Activated naive CD4-positive, alpha-beta T cell treated with anti-CD3 and anti-CD28 coated beads, Interleukin-2, amount 50 U/mL, for 16 hours (primary cell): ENCODE measurements at regions not wholly inside any gene's neighbourhood (a gene's known extent, or its start where the extent isn't known, plus 50 kb on each side); places are given as distances from the start of the nearest gene placed in this dataset.
"Not testable (repeated sequence)": the region's sequence is repeated elsewhere in the genome, so short reads cannot be mapped to it uniquely, and the experiment has no call there.

Experiments used
- DNase-seq: peaks from one replicate; pipeline ENCODE4 v3.0.0-alpha.2; 2020

GRCh38 chr10:126722726-126723125 is 52.2 kb upstream of the C10orf90 start:
- DNase-seq, result no peak

- DNase-seq, result no peak
Observed at GRCh38 chr10:126723226-126723625, 52.7 kb upstream of the C10orf90 start.

- DNase-seq, result no peak
Observed at GRCh38 chr10:126729314-126729870, 58.9 kb upstream of the C10orf90 start.

- no peak for DNase-seq
Observed at GRCh38 chr10:126730856-126731609, 60.5 kb upstream of the C10orf90 start.

- DNase-seq, result no peak
Observed at GRCh38 chr10:126731610-126731990, 61.1 kb upstream of the C10orf90 start.

GRCh38 chr10:126732308-126732707 is 61.8 kb upstream of the C10orf90 start:
- DNase-seq, result no peak

- no peak for DNase-seq
Observed at GRCh38 chr10:126732868-126733267, 62.4 kb upstream of the C10orf90 start.

GRCh38 chr10:126734015-126734414 is 63.5 kb upstream of the C10orf90 start:
- no peak for DNase-seq

GRCh38 chr10:126734967-126735366 is 64.5 kb upstream of the C10orf90 start:
- no peak for DNase-seq

- no peak for DNase-seq
Observed at GRCh38 chr10:126736142-126736541, 65.6 kb upstream of the C10orf90 start.

GRCh38 chr10:126736727-126737126 is 66.2 kb upstream of the C10orf90 start:
- DNase-seq, result no peak

GRCh38 chr10:126738001-126738400 is 67.5 kb upstream of the C10orf90 start:
- DNase-seq, result no peak

GRCh38 chr10:126744571-126744970 is 74.1 kb upstream of the C10orf90 start:
- DNase-seq, result no peak

GRCh38 chr10:126749015-126749655 is 78.6 kb upstream of the C10orf90 start:
- DNase-seq, result peak; percentile 28

GRCh38 chr10:126754966-126755365 is 84.5 kb upstream of the C10orf90 start:
- no peak for DNase-seq

GRCh38 chr10:126758867-126759266 is 88.4 kb upstream of the C10orf90 start:
- no peak for DNase-seq

GRCh38 chr10:126759531-126759930 is 89.0 kb upstream of the C10orf90 start:
- DNase-seq, result no peak

- not testable (repeated sequence) for DNase-seq
Observed at GRCh38 chr10:126766646-126767045, 96.2 kb upstream of the C10orf90 start.

- DNase-seq, result no peak
Observed at GRCh38 chr10:126770809-126771208, 100.3 kb upstream of the C10orf90 start.

- no peak for DNase-seq
Observed at GRCh38 chr10:126776168-126776567, 105.7 kb upstream of the C10orf90 start.

GRCh38 chr10:126777714-126778113 is 107.2 kb upstream of the C10orf90 start:
- no peak for DNase-seq

- no peak for DNase-seq
Observed at GRCh38 chr10:126781450-126782216, 111.1 kb upstream of the C10orf90 start.

GRCh38 chr10:126783806-126784557 is 113.5 kb upstream of the C10orf90 start:
- DNase-seq, result no peak
